ENCODE measurements at regions not wholly inside any gene's neighbourhood (a gene's known extent, or its start where the extent isn't known, plus 50 kb on each side); places are given as distances from the start of the nearest gene placed in this dataset.
"Not testable (repeated sequence)": the region's sequence is repeated elsewhere in the genome, so short reads cannot be mapped to it uniquely, and the experiment has no call there.

DNA sequence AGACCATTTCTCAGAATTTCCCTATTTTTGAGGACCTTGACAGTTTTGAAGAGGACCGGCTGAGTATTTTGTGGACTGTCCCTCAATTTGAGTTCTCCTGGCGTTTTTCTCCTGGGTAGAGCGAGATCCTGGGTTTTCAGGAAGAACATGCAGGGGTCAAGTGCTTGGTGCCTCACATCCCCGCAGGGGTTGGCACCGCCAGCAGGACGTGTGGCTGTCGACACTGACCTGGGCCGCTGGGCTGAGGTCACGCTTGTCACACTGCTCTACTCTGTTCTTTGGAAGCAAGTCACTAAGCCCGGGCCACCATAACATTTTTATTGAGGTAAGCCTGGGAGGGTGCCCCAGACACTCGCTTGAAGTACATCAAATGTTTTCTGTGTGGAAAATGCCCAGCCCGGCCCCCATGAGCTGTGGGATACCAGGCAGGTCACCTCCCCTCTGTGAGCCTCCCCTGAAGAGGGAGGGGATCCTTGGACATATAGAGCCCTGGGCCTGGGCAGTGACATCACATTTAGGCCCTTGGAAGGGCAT, 112.0 kb downstream of the NPIPB11 start:
- DNase-seq, result not testable (repeated sequence)

DNA sequence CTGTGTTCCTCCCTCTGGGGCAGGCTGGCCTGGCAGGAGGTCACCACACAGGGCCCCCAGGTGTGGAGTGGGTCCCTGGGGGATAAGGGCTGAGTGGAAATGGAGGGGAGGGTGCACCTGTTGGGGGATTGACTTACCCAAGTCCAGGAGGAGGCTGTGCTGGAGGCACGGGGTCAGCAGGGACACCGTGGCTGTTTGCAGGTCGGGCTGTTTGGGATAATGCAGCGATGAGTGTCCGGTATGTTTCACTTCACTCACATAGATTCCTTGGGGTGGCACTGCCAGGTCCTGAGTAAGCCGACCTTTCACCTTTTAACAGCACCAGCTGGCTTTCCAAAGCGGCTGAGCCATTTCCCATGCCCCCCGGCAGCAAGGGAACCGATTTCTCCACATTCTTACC, 113.0 kb downstream of the NPIPB11 start:
- not testable (repeated sequence) for DNase-seq

DNA sequence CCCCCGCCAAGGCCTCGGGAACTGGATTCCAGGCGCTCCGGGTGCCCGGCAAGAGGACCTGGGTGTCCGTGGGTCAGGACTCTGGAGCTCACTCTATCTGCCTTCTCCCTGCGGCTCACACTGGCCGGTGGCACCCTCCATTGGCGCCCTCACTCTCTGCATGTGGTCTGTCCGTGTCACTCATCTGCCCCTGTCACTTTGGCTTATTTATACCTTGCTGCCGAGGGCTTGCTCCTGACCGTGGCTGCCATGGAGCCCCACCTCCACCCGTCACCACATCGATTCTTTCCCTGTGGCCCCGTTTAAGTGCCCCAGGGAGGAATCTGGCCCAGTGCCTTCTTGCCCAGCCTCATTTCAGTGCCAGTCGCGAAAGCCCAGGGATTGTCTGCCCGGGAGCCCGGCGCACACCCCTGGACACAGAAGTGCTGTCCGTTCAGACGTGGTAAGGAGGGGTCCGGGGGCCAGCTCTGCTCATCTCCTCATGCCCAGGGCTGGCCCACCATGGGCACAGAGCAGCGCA, 113.5 kb downstream of the NPIPB11 start:
- DNase-seq, result not testable (repeated sequence)

DNA sequence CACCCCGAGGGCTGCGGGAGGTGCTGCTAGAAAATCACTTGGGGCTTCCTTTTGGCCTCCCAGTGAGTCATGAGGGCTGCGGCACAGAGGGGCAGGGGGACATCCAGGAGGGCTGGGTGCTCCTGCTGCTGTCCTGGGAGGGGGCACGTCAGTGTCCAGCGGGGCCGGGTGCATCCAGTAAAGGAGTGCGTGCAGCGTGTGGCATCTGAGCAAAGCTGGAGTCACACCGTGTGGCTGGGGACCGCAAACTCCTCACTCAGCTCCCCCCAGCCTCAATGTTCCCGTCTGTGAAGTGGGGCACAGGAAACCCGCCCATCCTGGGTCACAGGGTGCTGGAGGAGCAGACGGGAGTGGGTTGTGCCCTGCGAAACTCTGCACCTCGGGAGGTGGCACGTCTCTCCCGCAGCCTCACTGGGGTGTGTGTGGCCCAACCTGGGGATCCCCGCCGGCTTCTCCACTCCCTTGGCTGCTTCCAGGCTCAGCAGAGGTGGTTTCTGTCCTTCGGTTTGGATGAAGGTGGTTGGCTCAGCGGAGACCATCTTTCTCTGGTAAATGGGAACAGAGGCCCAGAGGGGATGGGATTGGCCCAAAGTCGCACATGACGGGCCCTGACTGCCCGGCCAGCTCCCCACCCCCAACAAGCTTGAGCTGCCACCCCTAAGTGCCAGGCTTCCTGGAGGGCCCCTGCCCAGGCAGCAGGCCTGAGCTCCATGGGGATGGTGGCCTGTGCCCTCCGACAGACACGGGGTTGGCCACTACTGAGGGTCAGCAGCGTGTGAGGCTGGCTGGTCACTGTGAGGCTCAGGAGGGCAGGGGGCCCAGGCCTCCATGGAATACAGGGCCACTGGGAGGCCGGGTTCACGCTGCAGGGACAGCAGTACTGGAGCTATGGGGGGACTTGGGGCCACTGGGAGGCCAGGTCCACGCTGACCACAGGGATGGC, 114.9 kb downstream of the NPIPB11 start:
- DNase-seq, result not testable (repeated sequence)

DNA sequence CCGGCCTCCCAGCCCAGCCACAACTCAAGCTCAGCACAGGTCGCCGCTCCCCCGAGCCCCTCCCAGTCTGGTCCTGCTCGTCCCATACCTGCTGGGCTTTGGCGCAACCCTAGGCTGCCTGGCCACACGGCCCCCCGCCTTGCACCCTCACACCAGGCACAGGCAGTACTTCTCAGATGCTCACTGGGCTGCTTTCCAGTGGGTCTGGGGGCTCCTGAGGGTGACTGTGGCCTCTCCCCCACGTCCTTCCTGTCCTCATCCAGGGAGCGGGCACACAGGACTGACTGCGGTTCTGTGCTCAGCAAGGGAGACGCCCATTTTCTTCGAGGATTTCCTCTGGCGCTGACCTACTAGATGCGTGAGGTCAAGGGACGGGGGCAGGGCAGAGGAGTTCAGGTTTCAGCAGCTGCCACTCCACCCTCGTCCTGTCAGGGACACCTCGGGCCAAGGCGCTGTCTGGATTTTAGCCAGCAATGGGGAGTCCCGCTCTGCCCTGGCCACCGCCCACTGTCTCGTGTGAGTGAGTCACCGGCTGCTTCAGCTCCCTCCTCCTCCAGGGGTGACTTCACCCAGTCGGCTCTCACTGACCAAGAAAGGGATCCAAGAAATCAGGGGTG, 115.8 kb downstream of the NPIPB11 start:
- no peak for DNase-seq

DNA sequence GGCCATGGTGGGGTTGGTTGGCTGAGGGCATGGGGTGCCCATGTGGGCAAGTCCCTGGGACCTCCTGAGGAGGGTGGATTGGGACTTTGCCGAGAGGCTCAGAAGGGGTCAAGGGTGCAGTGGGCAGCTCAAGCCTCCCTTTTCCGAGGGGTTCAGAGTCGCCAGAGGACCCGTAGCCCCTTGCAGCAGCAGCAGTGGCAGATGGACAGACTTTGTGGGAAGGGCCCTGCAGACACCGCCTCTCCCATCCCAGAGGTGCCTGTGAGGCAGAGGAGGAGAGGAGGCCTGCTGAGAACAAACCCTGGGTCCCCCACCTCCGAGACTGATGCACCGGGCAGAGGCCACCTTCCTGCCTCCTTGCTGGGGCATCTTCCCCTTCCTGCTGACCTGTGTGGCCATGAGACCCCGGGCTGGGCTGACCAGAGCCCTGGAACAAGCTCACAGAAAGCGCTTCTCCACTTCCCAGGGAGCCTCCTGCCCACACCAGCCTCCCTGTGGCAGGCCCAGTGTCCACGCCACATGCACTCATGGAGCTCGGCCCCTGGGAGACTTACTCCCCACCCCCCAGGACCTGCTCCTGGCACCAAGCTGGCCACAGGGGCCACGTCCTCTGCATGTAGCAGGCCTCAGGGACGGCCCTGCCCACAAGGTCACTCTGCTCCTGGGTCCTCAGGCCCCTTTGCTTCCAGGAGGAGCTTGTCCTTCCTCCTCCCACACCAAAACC, 116.8 kb downstream of the NPIPB11 start:
- DNase-seq, result not testable (repeated sequence)

DNA sequence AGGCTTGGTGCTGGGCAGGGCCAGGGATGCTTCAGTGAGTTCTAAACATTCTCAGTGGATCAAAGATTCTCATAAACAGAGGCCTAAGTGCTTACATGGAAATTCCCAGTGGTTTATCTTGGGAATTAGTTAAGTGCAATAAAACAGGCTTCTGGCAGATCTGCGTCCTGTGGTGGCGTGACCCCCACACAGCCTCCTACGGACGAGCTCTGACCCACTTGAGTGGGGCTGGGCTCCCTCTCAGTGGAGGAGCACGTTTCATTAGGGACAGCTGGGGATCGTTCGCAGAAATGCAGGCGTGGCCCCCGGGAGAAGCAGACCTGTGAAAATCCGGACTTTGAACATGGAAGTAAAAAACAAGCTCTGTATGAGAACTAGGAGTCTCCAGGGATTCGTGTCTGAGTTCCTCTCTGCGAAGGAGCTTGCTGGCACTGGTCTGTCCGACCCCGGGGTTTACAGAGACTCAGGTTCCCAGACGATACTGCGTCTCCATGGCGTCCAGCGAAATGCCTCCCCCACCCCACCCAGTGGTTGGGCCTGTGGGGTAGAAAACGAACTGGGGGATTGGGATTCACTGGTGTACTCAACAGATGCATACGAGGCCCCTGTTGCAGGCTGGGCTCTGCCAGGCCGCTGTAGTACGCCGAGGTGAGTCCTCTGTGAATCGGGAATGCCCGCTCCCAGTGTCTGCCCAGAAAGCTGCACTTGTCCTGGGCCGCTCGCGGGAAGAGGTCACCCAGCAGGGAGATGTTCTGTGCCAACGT, 117.6 kb downstream of the NPIPB11 start:
- not testable (repeated sequence) for DNase-seq

DNA sequence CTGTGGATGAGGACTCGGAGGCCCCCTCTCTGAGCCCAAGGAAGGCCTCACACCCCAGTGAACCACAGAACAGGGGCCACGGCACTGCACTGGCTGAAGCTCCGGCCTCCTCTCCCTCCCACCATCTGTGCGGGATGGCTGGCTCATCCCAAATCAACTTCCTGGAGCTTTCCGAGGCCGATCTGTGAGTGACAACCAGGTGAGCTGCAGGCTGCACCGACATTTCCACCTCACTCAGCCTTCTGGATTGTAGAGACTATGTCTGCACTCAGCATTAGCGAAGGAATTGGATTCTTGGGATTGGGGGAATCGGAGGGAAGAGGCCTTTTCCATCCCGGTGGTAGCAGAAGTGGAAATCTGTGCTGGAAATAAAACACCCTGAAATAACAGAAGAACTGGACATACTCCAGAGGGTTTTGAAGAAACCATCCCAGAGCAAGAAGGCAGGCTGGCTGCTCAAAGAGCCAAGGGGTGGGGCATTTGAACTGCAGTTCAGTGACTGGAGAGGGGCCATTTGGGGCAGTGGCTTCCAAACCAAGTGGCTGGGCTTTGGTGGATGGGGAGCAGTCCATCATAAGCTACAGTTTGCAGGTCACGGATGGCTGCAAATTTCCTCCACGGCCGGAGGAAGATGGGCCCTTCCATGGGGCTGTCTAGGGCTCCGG, 118.5 kb downstream of the NPIPB11 start:
- not testable (repeated sequence) for DNase-seq

DNA sequence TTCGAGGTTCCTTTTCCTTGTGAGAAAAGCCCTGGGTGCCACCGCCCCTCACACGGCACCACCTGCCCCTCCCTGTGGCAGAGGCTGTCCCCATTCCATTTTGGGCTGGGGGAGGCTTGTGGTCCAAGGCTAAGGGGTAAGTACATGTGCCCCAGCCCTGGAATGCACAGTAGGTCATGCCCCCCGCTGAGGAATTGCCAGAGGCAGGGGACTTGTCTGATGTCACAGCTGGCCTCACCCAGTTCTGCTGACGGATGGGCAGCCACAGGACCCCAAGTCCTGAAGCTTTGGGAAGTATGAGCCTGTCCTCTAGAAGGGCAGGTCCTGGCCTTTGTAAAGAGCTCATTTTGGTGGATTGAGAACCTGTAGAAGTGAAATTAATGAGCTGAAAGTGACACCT, 119.3 kb downstream of the NPIPB11 start:
- DNase-seq, result not testable (repeated sequence)

DNA sequence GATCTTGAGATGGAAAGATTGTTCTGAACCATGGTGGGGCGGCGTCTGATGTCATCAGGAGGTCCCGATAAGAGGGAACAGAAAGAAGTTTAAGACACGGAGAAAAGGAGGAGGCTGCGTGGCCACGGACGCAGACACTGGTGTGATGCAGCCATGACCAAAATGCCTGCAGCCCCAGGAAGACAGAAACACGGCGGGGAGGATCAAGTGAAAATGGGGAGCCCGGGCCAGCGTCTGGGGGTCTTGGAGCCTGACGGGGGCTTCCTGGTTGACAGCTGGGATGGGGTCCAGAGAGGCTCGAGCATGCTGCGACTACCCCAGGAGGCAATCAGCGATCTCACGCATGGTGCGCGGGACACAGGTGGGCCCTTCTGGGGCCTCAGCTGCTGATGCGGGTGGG, 119.7 kb downstream of the NPIPB11 start:
- not testable (repeated sequence) for DNase-seq

DNA sequence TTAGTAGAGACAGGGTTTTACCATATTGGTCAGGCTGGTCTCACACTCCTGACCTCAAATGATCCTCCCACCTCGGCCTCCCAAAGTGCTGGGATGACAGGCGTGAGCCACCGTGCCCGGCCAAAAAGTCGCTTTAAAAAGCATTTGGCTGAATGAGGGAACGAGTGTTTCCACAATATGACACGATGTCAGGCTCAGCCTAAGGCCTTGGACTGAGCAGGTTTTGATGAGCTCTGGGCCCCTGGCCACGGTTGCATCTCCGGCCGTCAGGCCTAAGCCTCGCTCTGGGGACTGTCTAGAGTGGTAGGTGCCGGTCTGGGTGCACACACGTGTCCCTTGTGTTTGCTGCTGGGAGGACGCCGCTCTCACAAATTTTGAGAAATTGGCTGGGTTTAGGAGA, 120.3 kb downstream of the NPIPB11 start:
- DNase-seq, result not testable (repeated sequence)

DNA sequence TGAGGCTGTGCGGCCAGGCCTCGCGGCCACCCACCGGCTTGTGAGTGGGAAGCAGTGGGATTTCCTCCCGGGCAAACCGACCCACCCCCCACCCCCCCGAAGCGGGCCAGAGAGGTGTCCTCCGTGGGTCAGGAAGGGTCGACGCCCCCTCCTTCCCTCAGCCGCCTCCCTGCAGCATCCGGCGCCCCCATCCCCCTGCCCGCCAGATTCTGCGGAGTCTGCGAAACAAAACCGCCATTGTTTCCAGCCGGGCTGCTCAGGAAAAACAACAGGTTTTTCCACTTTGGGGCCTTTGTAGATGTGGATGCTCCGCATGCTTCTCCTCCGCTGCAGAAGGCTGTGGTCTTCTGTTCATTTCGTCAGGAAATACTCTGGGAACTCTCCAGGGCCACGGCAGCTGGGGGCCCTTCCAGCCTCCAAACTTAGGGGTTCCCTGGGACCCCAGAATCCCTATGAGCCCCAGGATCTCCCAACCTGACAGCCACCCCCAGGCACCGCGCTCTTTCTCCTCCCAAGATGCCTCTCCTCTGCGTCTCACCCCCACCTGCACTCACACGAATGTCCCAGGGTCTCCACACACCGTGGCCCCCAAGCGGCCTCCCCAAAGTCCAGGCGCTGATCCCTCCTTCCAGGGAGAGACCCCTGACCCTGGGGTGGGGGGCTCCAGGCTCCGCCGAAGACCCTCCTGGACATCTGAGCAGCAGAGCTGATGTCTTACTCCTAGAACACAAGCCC, 121.2 kb downstream of the NPIPB11 start:
- DNase-seq, result peak; percentile 51

DNA sequence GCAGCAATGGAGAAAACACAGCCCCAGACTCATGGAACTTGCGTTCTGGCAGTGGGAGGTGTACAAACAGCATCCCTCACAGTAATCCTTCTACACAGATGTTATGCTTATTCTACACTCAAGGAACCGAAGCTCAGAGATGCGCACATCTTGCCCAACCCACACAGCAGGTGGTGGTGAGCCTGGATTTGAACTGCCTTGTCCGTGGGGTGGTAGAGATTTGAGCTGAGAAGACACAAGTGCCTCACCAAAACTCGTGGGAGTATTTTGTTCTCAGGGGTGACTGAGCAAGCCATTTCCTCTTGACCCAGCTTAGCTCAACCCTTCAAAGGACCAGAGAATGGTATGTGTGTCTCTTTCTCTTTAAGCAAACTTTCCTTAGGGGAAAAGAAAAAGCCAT, 121.8 kb downstream of the NPIPB11 start:
- not testable (repeated sequence) for DNase-seq

DNA sequence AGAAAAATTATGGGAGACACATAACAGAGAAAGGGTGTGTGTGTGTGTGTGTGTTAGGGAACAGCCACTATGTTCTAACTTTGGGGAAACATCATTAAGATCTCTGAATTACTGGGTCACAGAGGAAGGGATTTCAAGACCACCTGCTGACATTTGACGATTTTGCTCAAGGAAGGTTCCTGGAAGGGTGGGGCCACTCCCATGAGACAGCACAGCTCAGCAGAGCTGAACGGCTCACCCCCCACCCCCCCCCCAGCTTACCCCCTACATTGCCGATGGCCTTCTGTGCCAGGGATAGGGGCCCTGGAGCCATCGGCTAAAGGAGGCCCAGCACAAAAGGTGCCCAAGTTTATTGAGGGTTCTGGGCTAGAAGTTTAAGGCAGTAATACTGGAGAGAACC, 122.4 kb downstream of the NPIPB11 start:
- DNase-seq, result not testable (repeated sequence)

DNA sequence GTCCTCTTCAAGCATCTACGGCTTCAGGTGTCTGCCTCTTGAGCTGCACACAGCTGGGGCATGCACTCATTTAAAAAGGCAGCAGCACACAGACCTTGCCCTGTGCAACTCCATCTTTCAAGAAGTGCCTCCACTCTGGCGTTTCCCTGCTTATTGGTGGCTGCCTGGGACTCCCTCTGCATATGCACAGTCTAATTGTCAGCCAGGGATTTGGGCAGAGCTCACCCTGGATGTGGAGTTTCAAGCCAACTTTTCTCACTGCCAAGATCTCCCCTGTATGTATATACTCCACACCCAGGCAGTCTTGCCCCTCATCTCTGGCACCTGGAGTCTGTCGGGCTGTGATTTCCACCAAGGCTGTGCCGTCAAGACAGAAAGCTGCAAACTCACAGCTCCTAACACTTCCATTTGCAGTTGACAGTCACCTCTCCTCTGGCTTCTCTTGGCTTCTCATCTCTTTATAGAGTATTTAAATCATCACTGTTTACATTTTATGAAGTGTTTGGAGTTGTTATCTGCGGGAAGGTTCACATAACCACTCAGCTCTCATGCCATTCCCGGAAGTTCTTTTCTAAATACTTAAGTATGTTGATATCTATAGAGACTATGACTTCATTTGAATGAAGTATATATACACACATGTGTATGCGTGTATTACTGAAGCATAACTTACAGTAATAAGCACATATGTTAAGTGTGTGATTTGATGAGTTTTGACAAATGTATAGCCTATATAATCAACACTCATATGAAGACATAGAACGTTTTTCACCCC, 128.2 kb downstream of the NPIPB11 start:
- DNase-seq, result not testable (repeated sequence)

DNA sequence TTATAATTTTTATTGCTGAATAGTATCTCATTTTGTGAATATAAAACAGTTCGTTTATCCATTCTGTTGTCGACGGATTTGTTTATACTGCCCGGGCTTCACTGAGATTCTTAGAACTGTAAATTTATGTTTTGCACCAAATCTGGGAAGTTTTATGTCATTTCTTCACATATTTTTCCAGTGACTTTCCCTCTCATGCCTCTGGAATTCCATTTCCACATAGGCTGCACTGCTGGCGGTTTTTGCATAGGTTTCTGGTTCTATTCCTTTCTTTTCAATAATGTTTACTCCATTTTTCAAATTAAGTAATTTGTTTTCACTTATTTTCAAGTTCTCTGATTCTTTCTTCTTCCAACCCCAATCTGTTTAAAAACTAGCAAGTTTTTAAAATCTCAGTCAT, 130.1 kb downstream of the NPIPB11 start:
- not testable (repeated sequence) for DNase-seq

DNA sequence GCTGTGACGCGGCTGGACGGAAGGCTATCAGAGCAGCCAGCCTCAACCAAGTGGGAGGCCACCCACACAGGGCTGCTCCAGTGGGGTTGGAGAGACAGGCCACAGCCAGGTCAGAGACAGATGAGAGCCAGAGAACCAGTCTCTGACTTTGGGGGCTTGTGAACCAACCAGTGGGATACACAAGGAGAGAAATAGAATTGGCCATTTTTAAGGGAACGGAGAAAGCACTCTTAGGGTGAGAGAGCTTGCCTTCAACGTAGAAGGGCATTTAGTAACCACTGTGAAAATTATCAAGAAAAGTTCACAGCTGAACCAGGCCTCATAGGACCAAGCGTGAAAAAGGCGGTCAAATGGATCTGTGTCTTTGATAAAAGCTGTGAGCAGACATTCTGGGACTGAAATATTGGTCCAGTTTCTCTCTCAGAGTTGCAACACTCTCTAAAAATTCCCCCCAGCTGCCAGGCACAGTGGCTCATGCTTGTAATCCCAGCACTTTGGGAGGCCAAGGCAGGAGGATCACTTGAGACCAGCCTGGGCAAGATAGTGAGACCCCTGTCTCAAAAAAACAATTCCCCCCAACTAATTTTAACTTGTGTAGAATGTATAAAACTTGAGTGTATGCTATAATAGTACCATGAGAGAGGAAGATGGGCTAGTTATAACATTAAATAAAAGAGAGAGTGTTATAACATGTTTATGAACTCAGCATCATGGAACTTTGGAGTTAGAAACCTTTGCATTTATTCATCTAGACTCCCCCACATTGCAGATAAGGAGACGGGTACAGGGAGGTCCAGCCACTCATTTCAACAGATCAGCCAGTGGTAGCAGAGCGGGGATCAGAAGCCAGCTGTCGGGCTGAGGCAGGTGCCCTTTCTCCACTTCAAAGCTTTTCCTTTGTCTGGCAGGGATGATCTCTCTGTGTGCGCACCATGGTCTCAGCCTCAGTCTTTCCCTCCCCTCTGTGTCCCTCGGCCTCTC, 132.2 kb downstream of the NPIPB11 start:
- not testable (repeated sequence) for DNase-seq

DNA sequence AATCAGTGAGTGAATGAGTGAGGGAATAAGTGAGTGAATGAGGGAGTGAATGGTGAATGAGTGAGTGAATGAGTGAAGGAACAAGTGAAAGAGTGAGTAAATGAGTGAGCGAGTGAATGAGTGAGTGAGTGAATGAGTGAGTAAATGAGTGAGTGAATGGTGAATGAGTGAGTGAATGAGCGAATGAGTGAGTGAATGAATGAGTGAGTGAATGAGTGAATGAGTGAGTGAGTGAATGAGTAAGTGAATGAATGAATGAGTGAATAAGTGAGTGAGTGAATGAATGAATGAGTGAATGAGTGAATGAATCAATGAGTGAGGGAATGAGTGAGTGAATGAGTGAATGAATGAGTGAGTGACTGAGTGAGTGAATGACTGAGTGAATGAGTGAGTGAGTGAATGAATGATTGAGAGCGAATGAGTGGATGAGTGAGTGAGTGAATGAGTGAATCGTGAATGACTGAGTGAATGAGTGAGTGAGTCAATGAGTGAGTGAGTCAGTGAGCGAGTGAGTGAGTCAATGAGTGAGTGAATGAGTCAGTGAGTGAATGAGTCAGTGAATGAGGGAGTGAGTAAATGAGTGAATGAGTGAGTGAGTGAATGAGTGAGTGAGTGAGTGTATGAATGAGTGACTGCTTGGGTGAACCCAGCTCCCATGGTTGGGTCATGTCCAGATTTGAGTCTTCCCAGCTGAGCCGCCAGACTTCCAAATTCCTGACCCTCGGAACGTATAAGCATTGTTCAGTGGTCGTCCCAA, 133.0 kb downstream of the NPIPB11 start:
- not testable (repeated sequence) for DNase-seq
